Endodermal cell (in vitro differentiated cells): ENCODE measurements at regions not wholly inside any gene's neighbourhood (a gene's known extent, or its start where the extent isn't known, plus 50 kb on each side); places are given as distances from the start of the nearest gene placed in this dataset.

Experiments
- DNase-seq: peaks from one replicate; pipeline ENCODE4 v3.0.0-alpha.2; 2017
- H3K27ac ChIP-seq: 2 replicates; pipeline ENCODE4 v1.5.1; 2013; ENCODE audit warnings: mild to moderate bottlenecking, low read depth, low read length, moderate library complexity
- H3K27me3 ChIP-seq: 2 replicates; pipeline ENCODE4 v1.6.1; 2013; ENCODE audit warnings: mild to moderate bottlenecking, low read length, moderate library complexity; ENCODE audit not compliant: insufficient read depth, control insufficient read depth, poor library complexity, severe bottlenecking
- H3K36me3 ChIP-seq: 2 replicates; pipeline ENCODE4 v1.7.0; 2013; ENCODE audit warnings: mild to moderate bottlenecking, low read length, moderate library complexity; ENCODE audit not compliant: control insufficient read depth, insufficient read depth
- H3K4me1 ChIP-seq: one replicate; pipeline ENCODE4 v1.7.0; 2013; ENCODE audit warnings: low read length; ENCODE audit not compliant: control insufficient read depth, insufficient read depth
- H3K4me3 ChIP-seq: 2 replicates; pipeline ENCODE4 v1.5.1; 2013; ENCODE audit warnings: mild to moderate bottlenecking, low read length, moderate library complexity
- H3K9ac ChIP-seq: 2 replicates; pipeline ENCODE4 v1.6.1; 2013; ENCODE audit warnings: mild to moderate bottlenecking, low read length, moderate library complexity; ENCODE audit not compliant: poor library complexity, severe bottlenecking; ENCODE audit errors: extremely low read depth
- H3K9me3 ChIP-seq: 2 replicates; pipeline ENCODE4 v1.6.1; 2013; ENCODE audit warnings: mild to moderate bottlenecking, low read length, moderate library complexity; ENCODE audit not compliant: control insufficient read depth
- H3K27ac Mint-ChIP-seq: 2 replicates; pipeline ENCODE4 v1.8.0; 2020; ENCODE audit warnings: mixed read lengths
- H3K27me3 Mint-ChIP-seq: 2 replicates; pipeline ENCODE4 v1.8.0; 2021; ENCODE audit warnings: mild to moderate bottlenecking, mixed read lengths; ENCODE audit not compliant: insufficient read depth
- H3K36me3 Mint-ChIP-seq: 2 replicates; pipeline ENCODE4 v1.8.0; 2020; ENCODE audit warnings: low read depth, mixed read lengths
- H3K4me1 Mint-ChIP-seq: 2 replicates; pipeline ENCODE4 v1.8.0; 2020; ENCODE audit warnings: mixed read lengths
- H3K4me3 Mint-ChIP-seq: 2 replicates; pipeline ENCODE4 v1.8.0; 2020; ENCODE audit warnings: mild to moderate bottlenecking, moderate library complexity, mixed read lengths
- H3K9me3 Mint-ChIP-seq: 2 replicates; pipeline ENCODE4 v1.8.0; 2020; ENCODE audit warnings: mild to moderate bottlenecking, mixed read lengths
- CTCF ChIP-seq: fragments of 200-600 bp; sonication (generic); conservative IDR thresholded peaks from 2 replicates; pipeline ENCODE4 v1.5.0; 2021; ENCODE audit warnings: antibody characterized with exemption, mild to moderate bottlenecking
- WGBS, 2 experiments: methylation state at CpG; one replicate each; pipeline versions ENCODE4 v1.1.5 to v1.1.7; 2013; ENCODE audit warnings: missing lambda C conversion rate in 2 of 2, mixed read lengths in 1 of 2; ENCODE audit not compliant: insufficient coverage in 1 of 2, insufficient read length in 1 of 2; 5-methylcytosine and 5-hydroxymethylcytosine counted together

- no peaks in the 10 kb centered on the region for H3K27me3 ChIP-seq
- no peak for DNase-seq
- H3K4me1 Mint-ChIP-seq = peaks cover 3% of the 10 kb centered on the region
- no peak for TF ChIP-seq CTCF
- H3K36me3 ChIP-seq = no peaks in the 10 kb centered on the region
- no peaks in the 10 kb centered on the region for H3K9me3 ChIP-seq
- no peak overlapping the region for H3K27ac ChIP-seq
- H3K27ac Mint-ChIP-seq = no peak overlapping the region
- H3K9ac ChIP-seq = no peak overlapping the region
- no peaks in the 10 kb centered on the region for H3K9me3 Mint-ChIP-seq
- 92 to 100% methylated on average over 2 of the region's 2 CpGs for WGBS, 2 experiments
- no peak overlapping the region for H3K4me3 Mint-ChIP-seq
- H3K4me1 ChIP-seq = no peaks in the 10 kb centered on the region
- no peak overlapping the region for H3K4me3 ChIP-seq
- H3K27me3 Mint-ChIP-seq = no peaks in the 10 kb centered on the region
- no peaks in the 10 kb centered on the region for H3K36me3 Mint-ChIP-seq
Observed at GRCh38 chr13:72126424-72126823, 259.4 kb upstream of the DACH1 start.

- Histone ChIP-seq H3K4me3 (no peak overlapping the region), H3K27me3 (no peaks in the 10 kb centered on the region), H3K4me1 (no peaks in the 10 kb centered on the region), H3K36me3 (no peaks in the 10 kb centered on the region), H3K9me3 (no peaks in the 10 kb centered on the region), H3K9ac (no peak overlapping the region), H3K27ac (no peak overlapping the region)
- Mint-ChIP-seq H3K36me3 (no peaks in the 10 kb centered on the region), H3K27me3 (no peaks in the 10 kb centered on the region), H3K9me3 (no peaks in the 10 kb centered on the region), H3K27ac (no peak overlapping the region), H3K4me3 (no peak overlapping the region), H3K4me1 (peaks cover 8% of the 10 kb centered on the region)
- DNase-seq = no peak
- WGBS, 2 experiments = 92% methylated on average over 3 of the region's 3 CpGs; no CpG with 5 or more reads in 1 of the 2 experiments
- no peak for TF ChIP-seq CTCF
Observed at GRCh38 chr13:72125561-72125960, 258.6 kb upstream of the DACH1 start.

- Histone ChIP-seq H3K4me1 (no peaks in the 10 kb centered on the region), H3K36me3 (no peaks in the 10 kb centered on the region), H3K9ac (no peak overlapping the region), H3K27ac (no peak overlapping the region), H3K9me3 (no peaks in the 10 kb centered on the region), H3K27me3 (no peaks in the 10 kb centered on the region), H3K4me3 (no peak overlapping the region)
- no peak for DNase-seq
- 92 to 97% methylated on average over 3 of the region's 3 CpGs for WGBS, 2 experiments
- Mint-ChIP-seq H3K4me3 (no peak overlapping the region), H3K27me3 (no peaks in the 10 kb centered on the region), H3K27ac (no peak overlapping the region), H3K9me3 (no peaks in the 10 kb centered on the region), H3K4me1 (peaks cover 10% of the 10 kb centered on the region), H3K36me3 (no peaks in the 10 kb centered on the region)
- TF ChIP-seq CTCF = no peak
Observed at GRCh38 chr13:72122661-72123255, 255.8 kb upstream of the DACH1 start.
